ENCODE measurements at regions not wholly inside any gene's neighbourhood (a gene's known extent, or its start where the extent isn't known, plus 50 kb on each side); places are given as distances from the start of the nearest gene placed in this dataset.

DNA sequence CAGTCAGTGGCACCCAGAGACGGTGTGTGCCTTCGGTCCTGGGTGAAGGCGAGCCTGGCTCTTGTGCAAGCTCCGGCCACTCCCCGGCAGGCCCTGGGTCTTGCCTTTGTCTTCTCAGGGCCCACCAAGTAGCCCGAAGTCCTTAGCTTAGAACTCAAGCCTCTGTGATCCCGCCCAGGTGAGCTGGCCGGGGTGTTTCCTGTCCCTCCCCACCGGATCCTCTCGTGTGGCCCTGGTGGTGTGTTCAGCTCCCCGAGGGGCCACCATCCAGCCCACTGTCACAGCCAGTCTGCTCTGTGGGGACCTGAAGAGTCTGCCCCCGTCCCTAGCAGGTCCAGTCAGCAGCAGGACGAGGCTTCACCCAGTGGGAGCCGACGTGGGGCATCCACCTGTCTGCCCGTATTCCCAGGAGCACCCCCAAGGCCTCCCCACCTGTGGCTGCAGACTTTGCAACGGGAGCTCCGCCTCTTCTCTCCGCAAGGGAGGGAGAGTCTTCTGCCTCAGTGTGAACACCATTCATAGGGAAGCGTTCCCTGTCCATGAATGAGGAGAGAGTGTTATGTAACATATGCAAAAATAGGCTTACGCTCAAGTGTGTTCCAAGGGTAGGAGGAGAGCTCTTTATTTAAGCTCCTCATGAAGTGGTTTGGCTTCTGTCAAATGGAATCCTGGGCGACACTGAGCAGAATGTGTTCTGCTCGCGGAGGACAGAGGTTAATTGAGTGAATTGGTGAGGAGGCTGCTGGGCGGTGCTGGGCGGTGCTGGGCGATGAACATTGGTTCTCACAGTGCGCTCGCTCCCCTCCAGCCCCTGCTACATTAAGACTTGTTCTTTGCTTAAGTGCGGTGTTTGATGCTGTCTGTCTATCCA lies 108.9 kb downstream of the CRYAA start:
- Histone ChIP-seq H3K36me3 (ENCODE audit: insufficient read depth, low read length, poor library complexity, severe bottlenecking) (no peaks in the 10 kb centered on the region), H3K9me3 (ENCODE audit: low read depth, low read length, poor library complexity, severe bottlenecking) (no peaks in the 10 kb centered on the region), H3K27me3 (replicated peaks; ENCODE audit: insufficient read depth, low read depth, low read length, poor library complexity) (no peaks in the 10 kb centered on the region), H3K27ac (ENCODE audit: low read depth, low read length, poor library complexity, severe bottlenecking) (no peak overlapping the region), H3K4me1 (ENCODE audit: insufficient read depth, low read length, poor library complexity, severe bottlenecking) (no peaks in the 10 kb centered on the region), H3K4me3 (ENCODE audit: low read depth, low read length, poor library complexity, severe bottlenecking) (no peak overlapping the region)
- DNase-seq (ENCODE audit: low spot score) = no peak
- BruUV-seq (replicated peaks) = no TSS peak
- intact Hi-C loops (cut with micrococcal nuclease; ENCODE audit: unreplicated experiment) = no loop called here
- TF ChIP-seq, protein P1, sequence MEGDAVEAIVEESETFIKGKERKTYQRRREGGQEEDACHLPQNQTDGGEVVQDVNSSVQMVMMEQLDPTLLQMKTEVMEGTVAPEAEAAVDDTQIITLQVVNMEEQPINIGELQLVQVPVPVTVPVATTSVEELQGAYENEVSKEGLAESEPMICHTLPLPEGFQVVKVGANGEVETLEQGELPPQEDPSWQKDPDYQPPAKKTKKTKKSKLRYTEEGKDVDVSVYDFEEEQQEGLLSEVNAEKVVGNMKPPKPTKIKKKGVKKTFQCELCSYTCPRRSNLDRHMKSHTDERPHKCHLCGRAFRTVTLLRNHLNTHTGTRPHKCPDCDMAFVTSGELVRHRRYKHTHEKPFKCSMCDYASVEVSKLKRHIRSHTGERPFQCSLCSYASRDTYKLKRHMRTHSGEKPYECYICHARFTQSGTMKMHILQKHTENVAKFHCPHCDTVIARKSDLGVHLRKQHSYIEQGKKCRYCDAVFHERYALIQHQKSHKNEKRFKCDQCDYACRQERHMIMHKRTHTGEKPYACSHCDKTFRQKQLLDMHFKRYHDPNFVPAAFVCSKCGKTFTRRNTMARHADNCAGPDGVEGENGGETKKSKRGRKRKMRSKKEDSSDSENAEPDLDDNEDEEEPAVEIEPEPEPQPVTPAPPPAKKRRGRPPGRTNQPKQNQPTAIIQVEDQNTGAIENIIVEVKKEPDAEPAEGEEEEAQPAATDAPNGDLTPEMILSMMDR (conservative IDR thresholded peaks at IDR 0.05; ENCODE audit: low read depth, low read length) = no peak
- TF ChIP-seq EZH2 (IDR thresholded peaks at IDR 0.05; ENCODE audit: borderline replicate concordance, low read depth, low read length, poor library complexity, severe bottlenecking) = no peak
- ChIA-PET POLR2A (ENCODE audit: low non-redundant PET) (no interaction called here), CTCF (no interaction called here)

GRCh38 chr21:43276811-43277210 lies 108.0 kb downstream of the CRYAA start:
- Histone ChIP-seq H3K27me3 (replicated peaks; ENCODE audit: insufficient read depth, low read depth, low read length, poor library complexity) (no peaks in the 10 kb centered on the region), H3K9me3 (ENCODE audit: low read depth, low read length, poor library complexity, severe bottlenecking) (no peaks in the 10 kb centered on the region), H3K36me3 (ENCODE audit: insufficient read depth, low read length, poor library complexity, severe bottlenecking) (no peaks in the 10 kb centered on the region), H3K4me3 (ENCODE audit: low read depth, low read length, poor library complexity, severe bottlenecking) (no peak overlapping the region), H3K4me1 (ENCODE audit: insufficient read depth, low read length, poor library complexity, severe bottlenecking) (no peaks in the 10 kb centered on the region), H3K27ac (ENCODE audit: low read depth, low read length, poor library complexity, severe bottlenecking) (no peak overlapping the region)
- CTCF ChIA-PET = no interaction called here
- TF ChIP-seq EZH2 (IDR thresholded peaks at IDR 0.05; ENCODE audit: borderline replicate concordance, low read depth, low read length, poor library complexity, severe bottlenecking) = no peak
- TF ChIP-seq, protein P1 (conservative IDR thresholded peaks at IDR 0.05; ENCODE audit: low read depth, low read length) = no peak
- POLR2A ChIA-PET (ENCODE audit: low non-redundant PET) = no interaction called here
- BruUV-seq (replicated peaks) = no TSS peak
- DNase-seq (ENCODE audit: low spot score) = no peak
- intact Hi-C loops (cut with micrococcal nuclease; ENCODE audit: unreplicated experiment) = no loop called here

DNA sequence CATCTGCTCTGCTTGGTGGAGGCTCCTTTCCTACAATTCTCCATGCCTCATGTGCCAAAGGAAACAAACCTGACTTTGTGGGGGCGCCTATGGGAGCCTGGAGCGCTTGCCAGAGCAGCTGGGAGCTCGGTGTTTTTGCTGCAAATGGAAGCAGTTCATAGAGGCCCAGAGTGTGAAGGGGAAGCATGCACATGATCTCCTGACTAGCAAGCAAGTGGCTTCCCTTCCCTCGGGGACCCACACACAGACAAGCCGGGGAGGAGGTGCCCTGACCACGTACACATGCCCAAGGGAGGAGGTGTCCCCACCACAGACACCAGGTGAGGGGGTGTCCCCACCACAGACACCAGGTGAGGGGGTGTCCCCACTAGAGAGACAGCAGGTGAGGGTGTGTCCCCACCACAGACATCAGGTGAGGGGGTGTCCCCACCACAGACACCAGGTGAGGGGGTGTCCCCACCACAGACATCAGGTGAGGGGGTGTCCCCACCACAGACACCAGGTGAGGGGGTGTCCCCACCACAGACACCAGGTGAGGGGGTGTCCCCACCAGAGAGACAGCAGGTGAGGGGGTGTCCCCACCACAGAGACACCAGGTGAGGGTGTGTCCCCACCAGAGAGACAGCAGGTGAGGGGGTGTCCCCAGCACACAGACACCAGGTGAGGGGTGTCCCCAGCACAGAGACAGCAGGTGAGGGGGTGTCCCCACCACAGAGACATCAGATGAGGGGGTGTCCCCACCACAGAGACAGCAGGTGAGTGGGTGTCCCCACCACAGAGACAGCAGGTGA lies 106.8 kb downstream of the CRYAA start:
- TF ChIP-seq EZH2 (IDR thresholded peaks at IDR 0.05; ENCODE audit: borderline replicate concordance, low read depth, low read length, poor library complexity, severe bottlenecking) = no peak
- TF ChIP-seq, protein P1 (conservative IDR thresholded peaks at IDR 0.05; ENCODE audit: low read depth, low read length) = no peak
- no peaks in the 10 kb centered on the region for H3K36me3 ChIP-seq (ENCODE audit: insufficient read depth, low read length, poor library complexity, severe bottlenecking)
- ChIA-PET CTCF (no interaction called here), POLR2A (ENCODE audit: low non-redundant PET) (no interaction called here)
- intact Hi-C loops (cut with micrococcal nuclease; ENCODE audit: unreplicated experiment) = no loop called here
- no peaks in the 10 kb centered on the region for H3K9me3 ChIP-seq (ENCODE audit: low read depth, low read length, poor library complexity, severe bottlenecking)
- BruUV-seq (replicated peaks) = no TSS peak
- no peaks in the 10 kb centered on the region for H3K4me1 ChIP-seq (ENCODE audit: insufficient read depth, low read length, poor library complexity, severe bottlenecking)
- H3K27me3 ChIP-seq (replicated peaks; ENCODE audit: insufficient read depth, low read depth, low read length, poor library complexity) = no peaks in the 10 kb centered on the region
- no peak for DNase-seq (ENCODE audit: low spot score)
- H3K4me3 ChIP-seq (ENCODE audit: low read depth, low read length, poor library complexity, severe bottlenecking) = no peak overlapping the region
- no peak overlapping the region for H3K27ac ChIP-seq (ENCODE audit: low read depth, low read length, poor library complexity, severe bottlenecking)

Data from A673 (cell line).